Limb (tissue), 2 donors: ENCODE measurements at regions not wholly inside any gene's neighbourhood (a gene's known extent, or its start where the extent isn't known, plus 50 kb on each side); places are given as distances from the start of the nearest gene placed in this dataset.
"Not testable (repeated sequence)": the region's sequence is repeated elsewhere in the genome, so short reads cannot be mapped to it uniquely, and the experiment has no call there.

ENCODE experiments used
- DNase-seq, 2 donors: peaks; one replicate each; pipeline ENCODE4 v3.0.0-alpha.2; 2016; ENCODE audit errors: extremely low spot score in 2 of 2

GRCh38 chr6:137610702-137611101 is 116.5 kb upstream of the OLIG3 start:
- DNase-seq = no peak

GRCh38 chr6:137623293-137623692 is 129.1 kb upstream of the OLIG3 start:
- DNase-seq = no peak

- no peak for DNase-seq
These were observed 131.0 kb upstream of the OLIG3 start for GRCh38 chr6:137625100-137625661.

GRCh38 chr6:137625808-137626207 is 131.6 kb upstream of the OLIG3 start:
- no peak for DNase-seq

GRCh38 chr6:137630666-137631065 is 136.5 kb upstream of the OLIG3 start:
- no peak for DNase-seq

GRCh38 chr6:137631323-137631722 is 137.1 kb upstream of the OLIG3 start:
- no peak for DNase-seq

- DNase-seq = not testable (repeated sequence)
These were observed 140.0 kb upstream of the OLIG3 start for GRCh38 chr6:137634177-137634576.

- DNase-seq = peak in 1 of 2 donors; percentile 41
These were observed 142.9 kb upstream of the OLIG3 start for GRCh38 chr6:137637121-137637520.

- no peak for DNase-seq
These were observed 144.9 kb upstream of the OLIG3 start for GRCh38 chr6:137638926-137639706.

- no peak for DNase-seq
These were observed 145.9 kb upstream of the OLIG3 start for GRCh38 chr6:137640086-137640485.

GRCh38 chr6:137641474-137642077 is 147.4 kb upstream of the OLIG3 start:
- peak; percentile 79 to 81 for DNase-seq

- not testable (repeated sequence) for DNase-seq
These were observed 149.0 kb upstream of the OLIG3 start for GRCh38 chr6:137643210-137643609.

GRCh38 chr6:137643644-137644043 is 149.4 kb upstream of the OLIG3 start:
- not testable (repeated sequence) for DNase-seq

- no peak for DNase-seq
These were observed 151.7 kb upstream of the OLIG3 start for GRCh38 chr6:137645850-137646249.

GRCh38 chr6:137646484-137646883 is 152.3 kb upstream of the OLIG3 start:
- DNase-seq = no peak

- DNase-seq = no peak
These were observed 153.7 kb upstream of the OLIG3 start for GRCh38 chr6:137647762-137648447.

GRCh38 chr6:137650720-137651119 is 156.5 kb upstream of the OLIG3 start:
- DNase-seq = no peak

GRCh38 chr6:137651178-137651577 is 157.0 kb upstream of the OLIG3 start:
- no peak for DNase-seq

GRCh38 chr6:137651591-137652335 is 157.6 kb upstream of the OLIG3 start:
- no peak for DNase-seq

- no peak for DNase-seq
These were observed 158.9 kb upstream of the OLIG3 start for GRCh38 chr6:137652961-137653705.

GRCh38 chr6:137653706-137654059 is 159.5 kb upstream of the OLIG3 start:
- DNase-seq = no peak
